Kidney (tissue), 13 donors: ENCODE measurements at regions not wholly inside any gene's neighbourhood (a gene's known extent, or its start where the extent isn't known, plus 50 kb on each side); places are given as distances from the start of the nearest gene placed in this dataset.

Experiments
- DNase-seq, 5 donors: peaks; one replicate each; pipeline ENCODE4 v3.0.0-alpha.2; 2013 to 2020
- FAIRE-seq: peaks from 2 replicates; lab custom pipeline; 2012; peaks lifted over from hg19 to GRCh38; lab: Jason Lieb, UNC
- H3K27ac ChIP-seq, 2 donors: one replicate each; pipeline ENCODE4 v1.7.0; 2013; ENCODE audit warnings: low read depth in 2 of 2, low read length in 2 of 2, inconsistent platforms in 1 of 2
- H3K27me3 ChIP-seq: one replicate; pipeline ENCODE4 v1.7.1; 2013; ENCODE audit warnings: low read length, inconsistent platforms; ENCODE audit not compliant: control insufficient read depth, insufficient read depth
- H3K36me3 ChIP-seq, 3 donors: one replicate each; pipeline versions ENCODE4 v1.7.0 to v1.7.1; 2013; ENCODE audit warnings: low read length in 3 of 3, control low read depth in 1 of 3, inconsistent platforms in 1 of 3; ENCODE audit not compliant: insufficient read depth in 3 of 3, control insufficient read depth in 2 of 3
- H3K4me1 ChIP-seq, 3 donors: one replicate each; pipeline versions ENCODE4 v1.7.0 to v1.7.1; 2013; ENCODE audit warnings: low read length in 3 of 3, inconsistent platforms in 1 of 3, low read depth in 1 of 3; ENCODE audit not compliant: control insufficient read depth in 2 of 3, insufficient read depth in 2 of 3
- H3K4me3 ChIP-seq, 3 donors: one replicate each; pipeline versions ENCODE4 v1.7.0 to v1.8.1; 2013; ENCODE audit warnings: low read length in 3 of 3, control low read depth in 1 of 3, inconsistent platforms in 1 of 3
- H3K9ac ChIP-seq, 3 donors: one replicate each; pipeline versions ENCODE4 v1.7.0 to v1.7.1; 2013; ENCODE audit warnings: low read length in 3 of 3, control low read depth in 1 of 3, inconsistent platforms in 1 of 3
- H3K9me3 ChIP-seq, 3 donors: one replicate each; pipeline versions ENCODE4 v1.7.0 to v1.7.1; 2013; ENCODE audit warnings: low read length in 3 of 3, control low read depth in 1 of 3, inconsistent platforms in 1 of 3; ENCODE audit not compliant: control insufficient read depth in 2 of 3, insufficient read depth in 1 of 3
- intact Hi-C: fragments of 100-400 bp; cut with DNase I; formaldehyde crosslinking; loops from one replicate; pipeline ENCODE4 v1.11.1; 2022
- TF ChIP-seq, protein P1 (sequence below): IDR thresholded peaks from 3 replicates; pipeline ENCODE4 v1.5.1; 2012; ENCODE audit warnings: mild to moderate bottlenecking, moderate library complexity, borderline replicate concordance; ENCODE audit not compliant: insufficient read depth; ENCODE audit errors: extremely low read depth
- donor health status: control.
- donor health status: control.
- donor health status: control.
- donor health status: control.
- donor health status: control.
- donor health status: DM: yes; HTN: yes; CAD: no.
- donor health status: Normal renal cell carcinoma (clear cell type).

DNA sequence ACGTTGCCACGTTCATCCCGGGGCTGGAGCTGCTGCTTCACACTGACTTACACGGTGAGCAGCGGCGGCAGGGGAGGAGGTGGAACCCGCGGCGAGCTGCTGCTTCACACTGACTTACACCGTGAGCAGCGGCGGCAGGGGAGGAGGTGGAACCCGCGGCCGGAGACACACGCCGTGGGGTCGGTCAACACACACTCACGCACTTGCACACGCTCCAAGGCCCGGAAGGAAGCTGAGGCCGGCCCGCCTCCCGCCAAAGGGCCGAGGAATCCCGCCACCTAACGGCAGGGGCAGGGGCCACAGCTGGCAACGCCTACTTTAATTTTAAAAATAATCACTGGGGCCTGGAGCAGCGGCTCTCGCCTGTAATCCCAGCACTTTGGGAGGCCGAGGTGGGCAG lies 94.4 kb upstream of the FOXC1 start:
- Histone ChIP-seq H3K27me3 (no peaks in the 10 kb centered on the region), H3K9me3 (peaks cover 0 to 3% (median 0%) of the 10 kb centered on the region in 3 donors), H3K27ac (no peak overlapping the region), H3K4me1 (no peaks in the 10 kb centered on the region), H3K4me3 (no peak overlapping the region), H3K9ac (no peak overlapping the region), H3K36me3 (no peaks in the 10 kb centered on the region)
- intact Hi-C loops = no loop called here
- TF ChIP-seq, protein P1, sequence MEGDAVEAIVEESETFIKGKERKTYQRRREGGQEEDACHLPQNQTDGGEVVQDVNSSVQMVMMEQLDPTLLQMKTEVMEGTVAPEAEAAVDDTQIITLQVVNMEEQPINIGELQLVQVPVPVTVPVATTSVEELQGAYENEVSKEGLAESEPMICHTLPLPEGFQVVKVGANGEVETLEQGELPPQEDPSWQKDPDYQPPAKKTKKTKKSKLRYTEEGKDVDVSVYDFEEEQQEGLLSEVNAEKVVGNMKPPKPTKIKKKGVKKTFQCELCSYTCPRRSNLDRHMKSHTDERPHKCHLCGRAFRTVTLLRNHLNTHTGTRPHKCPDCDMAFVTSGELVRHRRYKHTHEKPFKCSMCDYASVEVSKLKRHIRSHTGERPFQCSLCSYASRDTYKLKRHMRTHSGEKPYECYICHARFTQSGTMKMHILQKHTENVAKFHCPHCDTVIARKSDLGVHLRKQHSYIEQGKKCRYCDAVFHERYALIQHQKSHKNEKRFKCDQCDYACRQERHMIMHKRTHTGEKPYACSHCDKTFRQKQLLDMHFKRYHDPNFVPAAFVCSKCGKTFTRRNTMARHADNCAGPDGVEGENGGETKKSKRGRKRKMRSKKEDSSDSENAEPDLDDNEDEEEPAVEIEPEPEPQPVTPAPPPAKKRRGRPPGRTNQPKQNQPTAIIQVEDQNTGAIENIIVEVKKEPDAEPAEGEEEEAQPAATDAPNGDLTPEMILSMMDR = no peak
- no peak for DNase-seq
- FAIRE-seq = no peak

- no peak for DNase-seq
- FAIRE-seq = no peak
- no peak overlapping the region for H3K27ac ChIP-seq
- no peak overlapping the region for H3K9ac ChIP-seq
- no peak overlapping the region for H3K4me3 ChIP-seq
- TF ChIP-seq, protein P1 = no peak
- no peaks in the 10 kb centered on the region for H3K36me3 ChIP-seq
- H3K9me3 ChIP-seq = peaks cover 0 to 3% (median 0%) of the 10 kb centered on the region in 3 donors
- H3K4me1 ChIP-seq = no peaks in the 10 kb centered on the region
- intact Hi-C loops = no loop called here
- no peaks in the 10 kb centered on the region for H3K27me3 ChIP-seq
Observed at GRCh38 chr6:1515781-1516180, 93.9 kb upstream of the FOXC1 start.

GRCh38 chr6:1516742-1517520 lies 92.8 kb upstream of the FOXC1 start:
- Histone ChIP-seq H3K9ac (no peak overlapping the region), H3K9me3 (peaks cover 0 to 3% (median 0%) of the 10 kb centered on the region in 3 donors), H3K27ac (no peak overlapping the region), H3K4me3 (no peak overlapping the region), H3K4me1 (no peaks in the 10 kb centered on the region), H3K27me3 (no peaks in the 10 kb centered on the region), H3K36me3 (no peaks in the 10 kb centered on the region)
- TF ChIP-seq, protein P1 = no peak
- FAIRE-seq (no peak), DNase-seq (peak in 1 of 5 donors; percentile 22)
- intact Hi-C loops = no loop called here
